ENCODE measurements at regions not wholly inside any gene's neighbourhood (a gene's known extent, or its start where the extent isn't known, plus 50 kb on each side); places are given as distances from the start of the nearest gene placed in this dataset.
"Not testable (repeated sequence)": the region's sequence is repeated elsewhere in the genome, so short reads cannot be mapped to it uniquely, and the experiment has no call there.

- not testable (repeated sequence) for DNase-seq (ENCODE audit: low read depth)
Observed at GRCh38 chr15:84547150-84547549, 53.7 kb upstream of the ZSCAN2 start.

- DNase-seq (ENCODE audit: low read depth) = not testable (repeated sequence)
Observed at GRCh38 chr15:84550503-84550902, 50.3 kb upstream of the ZSCAN2 start.

Measured in stimulated activated CD8-positive, alpha-beta memory T cell treated with anti-CD3 and anti-CD28 coated beads, Interleukin-15, amount 100 ng/mL, for 24 hours (primary cell).